ENCODE measurements at regions not wholly inside any gene's neighbourhood (a gene's known extent, or its start where the extent isn't known, plus 50 kb on each side); places are given as distances from the start of the nearest gene placed in this dataset.

DNA sequence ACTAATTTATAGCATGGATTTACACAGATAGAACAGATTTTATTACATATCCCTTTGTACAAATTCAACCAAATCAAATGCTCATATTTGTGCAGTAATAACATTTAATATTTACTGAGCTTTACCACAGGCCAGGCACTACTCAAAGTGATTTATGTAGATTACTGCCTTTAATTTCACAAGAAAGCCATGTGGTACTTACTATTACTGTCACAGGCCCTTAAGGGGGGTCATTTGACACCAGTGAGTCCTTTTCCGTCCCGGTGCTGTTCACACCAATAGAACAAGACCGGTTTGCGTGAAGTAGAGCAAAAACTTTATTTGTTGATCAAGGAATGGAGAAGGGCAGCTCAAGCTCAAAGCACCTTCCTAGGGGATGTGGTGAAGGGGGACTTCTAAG lies 308.5 kb upstream of the KCNN2 start:
- H3K4me3 ChIP-seq (ENCODE audit: low read length) = no peak overlapping the region

DNA sequence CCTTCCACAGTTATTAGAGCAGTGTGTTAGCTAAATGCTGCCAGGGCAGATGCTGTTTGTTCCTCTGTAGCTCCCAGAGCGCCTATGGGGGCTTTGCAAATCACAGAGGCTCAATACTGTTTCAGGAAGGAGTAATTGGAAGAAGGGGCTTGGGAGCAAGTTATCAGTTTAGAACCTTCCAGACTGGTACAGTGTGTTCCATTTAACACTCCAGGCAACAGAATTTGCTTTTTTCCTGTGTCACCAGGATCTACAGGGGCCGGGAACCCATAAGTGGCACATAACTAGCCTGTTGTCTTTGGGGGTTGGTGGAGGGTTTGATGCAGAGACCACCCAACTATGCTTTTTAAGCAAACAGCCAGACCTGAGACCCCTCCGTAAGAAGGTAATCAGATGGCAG lies 307.3 kb upstream of the KCNN2 start:
- H3K27me3 ChIP-seq (ENCODE audit: control insufficient read depth, insufficient read depth, low read length) = peaks cover 46% of the 10 kb centered on the region
- no peaks in the 10 kb centered on the region for H3K4me1 ChIP-seq (ENCODE audit: control insufficient read depth, insufficient read depth, low read length)

More for the DNA sequence above, 308.5 kb upstream of the KCNN2 start:
- Histone ChIP-seq H3K9me3 (replicated peaks; ENCODE audit: low read length) (no peaks in the 10 kb centered on the region), H3K4me1 (ENCODE audit: control insufficient read depth, insufficient read depth, low read length) (no peaks in the 10 kb centered on the region), H3K9ac (ENCODE audit: low read depth, low read length) (no peak overlapping the region), H3K4me2 (ENCODE audit: low read length) (no peak overlapping the region), H3K36me3 (ENCODE audit: insufficient read depth, low read length) (no peaks in the 10 kb centered on the region), H3K27me3 (ENCODE audit: control insufficient read depth, insufficient read depth, low read length) (peaks cover 43% of the 10 kb centered on the region)

DNA sequence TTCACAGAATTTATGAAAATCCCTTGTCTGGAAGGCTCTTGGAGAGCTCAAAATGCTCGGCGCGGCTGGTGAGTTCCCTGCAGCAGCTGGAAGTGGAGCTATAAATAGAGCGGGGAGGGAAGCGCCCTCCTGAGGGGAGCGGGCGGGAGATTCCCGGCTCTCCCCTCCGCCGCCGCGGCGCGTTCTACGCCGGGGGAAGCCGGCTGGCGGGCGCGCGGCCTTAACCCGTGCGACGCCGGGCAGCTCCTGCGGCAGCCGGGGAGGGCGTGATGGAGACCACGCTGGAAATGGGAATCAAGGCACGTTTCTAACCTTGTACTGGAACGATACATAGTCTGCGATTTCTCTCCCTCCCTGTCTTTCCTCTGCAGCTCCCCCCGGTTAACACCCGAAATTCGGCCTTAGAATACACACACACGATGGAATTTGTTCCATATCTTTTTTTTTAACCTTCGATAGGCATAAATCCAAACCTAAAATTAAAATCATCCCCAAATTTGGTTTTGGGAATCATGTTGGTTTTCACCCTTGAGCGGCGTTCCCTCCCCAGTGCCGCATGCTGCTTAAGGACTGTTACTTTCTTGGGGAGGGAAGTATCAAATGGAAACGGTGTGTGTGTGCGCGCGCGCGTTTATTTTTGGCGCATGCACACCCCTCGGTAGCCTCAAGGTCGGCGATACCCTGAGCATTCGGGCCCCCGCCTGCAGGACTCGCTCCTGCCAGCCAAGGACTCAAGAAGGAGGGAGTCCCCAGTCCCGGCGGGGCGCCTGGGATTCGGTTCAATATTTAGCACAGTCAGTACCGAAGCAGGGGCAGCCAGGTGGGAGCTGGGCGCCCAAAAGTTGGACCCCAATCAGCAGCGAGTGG lies 306.3 kb upstream of the KCNN2 start:
- no peaks in the 10 kb centered on the region for H3K4me1 ChIP-seq (ENCODE audit: control insufficient read depth, insufficient read depth, low read length)
- H3K27me3 ChIP-seq (ENCODE audit: control insufficient read depth, insufficient read depth, low read length) = peaks cover 46% of the 10 kb centered on the region
- H3K9ac ChIP-seq (ENCODE audit: low read depth, low read length) = no peak overlapping the region
- H3K9me3 ChIP-seq (replicated peaks; ENCODE audit: low read length) = no peaks in the 10 kb centered on the region
- peak overlapping the region; percentile 58 for H3K4me3 ChIP-seq (ENCODE audit: low read length)
- no peaks in the 10 kb centered on the region for H3K36me3 ChIP-seq (ENCODE audit: insufficient read depth, low read length)
- peak overlapping the region; percentile 66 for H3K4me2 ChIP-seq (ENCODE audit: low read length)

More for the DNA sequence above, 307.3 kb upstream of the KCNN2 start:
- Histone ChIP-seq H3K36me3 (ENCODE audit: insufficient read depth, low read length) (no peaks in the 10 kb centered on the region), H3K9ac (ENCODE audit: low read depth, low read length) (no peak overlapping the region), H3K4me2 (ENCODE audit: low read length) (no peak overlapping the region), H3K4me3 (ENCODE audit: low read length) (no peak overlapping the region), H3K9me3 (replicated peaks; ENCODE audit: low read length) (no peaks in the 10 kb centered on the region)

DNA sequence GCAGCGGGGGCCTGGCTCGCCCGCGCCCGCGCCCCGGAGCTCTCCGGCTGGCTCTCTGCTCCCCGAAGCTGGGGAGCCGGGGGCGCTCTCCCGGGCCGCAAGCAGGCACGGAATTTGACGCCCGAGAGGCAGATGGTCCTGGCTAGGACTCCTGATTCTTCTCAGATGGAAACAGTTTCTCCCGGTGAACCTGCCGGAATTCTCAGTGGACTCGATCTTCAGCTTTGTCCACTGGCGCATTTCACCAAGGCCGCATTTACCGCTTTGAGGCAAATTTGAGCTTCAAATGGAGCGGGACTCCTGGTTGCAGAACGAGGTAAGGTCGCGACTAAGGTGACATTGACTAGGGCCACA lies 305.7 kb upstream of the KCNN2 start:
- Histone ChIP-seq H3K4me1 (ENCODE audit: control insufficient read depth, insufficient read depth, low read length) (no peaks in the 10 kb centered on the region), H3K4me3 (ENCODE audit: low read length) (peak overlapping the region; percentile 58), H3K36me3 (ENCODE audit: insufficient read depth, low read length) (no peaks in the 10 kb centered on the region), H3K27me3 (ENCODE audit: control insufficient read depth, insufficient read depth, low read length) (peaks cover 46% of the 10 kb centered on the region), H3K4me2 (ENCODE audit: low read length) (peak overlapping the region; percentile 66), H3K9ac (ENCODE audit: low read depth, low read length) (no peak overlapping the region), H3K9me3 (replicated peaks; ENCODE audit: low read length) (no peaks in the 10 kb centered on the region)

DNA sequence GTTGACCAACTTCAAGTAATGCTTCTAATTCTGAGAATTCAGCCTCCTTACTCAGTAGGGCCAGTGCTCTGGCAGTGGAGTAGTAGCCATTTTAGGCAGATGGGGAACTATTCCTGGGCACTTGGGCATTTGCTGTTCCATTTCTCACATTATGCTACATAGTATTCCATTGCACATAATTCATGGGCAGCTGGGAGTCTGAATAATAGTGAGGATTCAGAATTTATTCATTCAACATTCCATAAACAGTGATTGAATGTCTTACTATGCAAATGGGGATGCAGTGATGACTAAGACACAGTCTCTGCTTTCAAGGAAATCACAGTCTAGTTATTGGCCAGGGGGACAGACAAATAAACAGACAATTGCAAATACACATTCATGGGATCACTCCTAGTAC lies 301.0 kb upstream of the KCNN2 start:
- Histone ChIP-seq H3K9ac (ENCODE audit: low read depth, low read length) (no peak overlapping the region), H3K27me3 (ENCODE audit: control insufficient read depth, insufficient read depth, low read length) (peaks cover 24% of the 10 kb centered on the region), H3K4me3 (ENCODE audit: low read length) (no peak overlapping the region), H3K4me2 (ENCODE audit: low read length) (no peak overlapping the region), H3K4me1 (ENCODE audit: control insufficient read depth, insufficient read depth, low read length) (no peaks in the 10 kb centered on the region), H3K36me3 (ENCODE audit: insufficient read depth, low read length) (no peaks in the 10 kb centered on the region), H3K9me3 (replicated peaks; ENCODE audit: low read length) (no peaks in the 10 kb centered on the region)

DNA sequence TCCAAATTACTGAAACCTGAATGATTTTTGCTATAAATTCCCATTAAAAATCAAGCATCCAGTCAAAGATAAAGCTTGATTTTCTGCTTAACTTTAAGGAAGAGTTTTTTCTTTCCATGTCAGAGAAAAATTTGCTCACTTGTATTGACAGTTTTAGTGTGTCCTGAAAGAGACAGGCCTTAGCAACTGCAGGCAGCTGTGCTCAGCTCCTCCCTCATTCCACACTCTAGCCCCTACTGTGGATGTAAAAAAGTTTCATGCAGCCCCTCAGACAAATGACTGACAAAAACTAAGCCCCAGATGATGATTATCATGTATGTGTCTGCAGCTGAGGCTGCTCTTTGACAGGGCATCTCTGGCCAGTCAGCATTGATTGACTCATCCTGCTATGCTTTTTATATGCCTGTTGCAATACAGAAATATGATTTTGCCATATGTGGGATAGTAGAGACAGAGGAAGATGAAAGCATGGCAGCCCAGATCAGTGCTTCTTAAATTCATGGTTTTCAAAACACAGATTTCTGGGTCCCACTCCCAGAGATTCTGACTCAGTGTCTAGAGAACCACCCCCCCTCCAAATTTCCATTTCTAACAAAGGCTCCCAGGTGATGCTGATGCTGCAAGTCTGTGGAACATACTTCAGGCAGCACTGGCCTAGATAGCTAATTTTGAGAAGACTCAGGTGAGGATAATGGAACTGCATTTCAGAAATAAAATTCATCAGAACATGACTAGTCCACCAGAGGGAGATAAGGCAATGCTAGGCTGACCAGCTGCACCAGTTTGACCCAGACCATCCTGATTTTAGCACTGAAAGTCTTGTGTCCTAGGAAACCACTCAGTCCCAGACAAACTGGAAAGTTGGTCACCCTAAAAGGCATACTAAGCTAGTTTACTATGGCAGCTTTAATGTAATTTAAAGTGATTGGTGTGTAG lies 298.7 kb upstream of the KCNN2 start:
- Histone ChIP-seq H3K27me3 (ENCODE audit: control insufficient read depth, insufficient read depth, low read length) (peaks cover 4% of the 10 kb centered on the region), H3K9me3 (replicated peaks; ENCODE audit: low read length) (no peaks in the 10 kb centered on the region), H3K9ac (ENCODE audit: low read depth, low read length) (no peak overlapping the region), H3K36me3 (ENCODE audit: insufficient read depth, low read length) (no peaks in the 10 kb centered on the region), H3K4me3 (ENCODE audit: low read length) (no peak overlapping the region), H3K4me2 (ENCODE audit: low read length) (no peak overlapping the region), H3K4me1 (ENCODE audit: control insufficient read depth, insufficient read depth, low read length) (no peaks in the 10 kb centered on the region)

DNA sequence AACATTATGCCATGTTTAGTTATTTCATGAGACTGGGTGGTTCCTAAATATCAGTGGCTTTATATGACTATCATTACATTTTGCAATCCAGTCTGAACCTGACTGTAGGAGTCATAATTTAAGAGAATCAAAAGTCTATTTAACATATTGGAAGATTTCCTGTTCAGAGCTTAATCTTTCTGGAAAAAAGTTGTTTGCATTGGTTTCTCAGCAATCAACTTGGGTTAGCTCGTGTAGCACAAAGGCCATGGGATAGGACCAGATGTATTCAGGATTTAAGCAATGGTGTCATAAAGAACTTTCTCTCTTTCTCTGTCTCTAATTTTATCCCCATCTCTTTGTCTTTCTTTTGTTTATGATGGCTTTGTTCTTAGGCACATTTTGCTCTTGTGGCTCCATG lies 296.0 kb upstream of the KCNN2 start:
- Histone ChIP-seq H3K9me3 (replicated peaks; ENCODE audit: low read length) (no peaks in the 10 kb centered on the region), H3K27me3 (ENCODE audit: control insufficient read depth, insufficient read depth, low read length) (no peaks in the 10 kb centered on the region), H3K9ac (ENCODE audit: low read depth, low read length) (no peak overlapping the region), H3K36me3 (ENCODE audit: insufficient read depth, low read length) (no peaks in the 10 kb centered on the region), H3K4me1 (ENCODE audit: control insufficient read depth, insufficient read depth, low read length) (no peaks in the 10 kb centered on the region), H3K4me2 (ENCODE audit: low read length) (no peak overlapping the region), H3K4me3 (ENCODE audit: low read length) (no peak overlapping the region)

DNA sequence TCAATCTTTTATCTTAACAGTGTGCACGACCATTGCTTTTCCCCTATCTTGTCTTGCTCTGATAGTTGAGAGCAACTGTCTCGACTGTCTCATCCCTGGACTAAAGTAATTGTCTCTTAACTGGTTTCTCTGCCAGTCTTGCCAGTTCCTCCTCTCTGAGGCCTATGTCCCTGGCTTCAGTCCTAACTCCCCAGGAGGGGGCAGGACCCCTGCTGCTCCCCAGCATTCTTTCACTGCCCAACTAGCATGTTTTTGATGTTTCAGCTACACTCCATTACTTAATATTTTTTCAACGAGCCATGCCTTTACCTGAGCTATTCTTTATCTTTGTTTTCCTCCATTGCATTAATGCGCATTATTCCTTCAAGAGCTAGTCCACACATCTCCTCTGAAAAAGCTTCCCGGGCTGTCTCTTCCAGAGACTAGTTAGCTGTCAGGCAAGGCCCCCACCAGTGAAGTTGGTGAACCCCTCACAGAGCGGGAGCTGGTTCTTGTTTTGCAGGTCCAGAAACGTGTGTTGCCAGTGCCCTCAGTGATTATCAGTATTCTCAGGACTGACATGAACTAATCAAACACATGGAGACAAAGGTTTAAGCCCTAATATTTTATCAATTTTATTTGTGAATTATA lies 291.7 kb upstream of the KCNN2 start:
- no peaks in the 10 kb centered on the region for H3K27me3 ChIP-seq (ENCODE audit: control insufficient read depth, insufficient read depth, low read length)
- no peak overlapping the region for H3K4me2 ChIP-seq (ENCODE audit: low read length)
- no peak overlapping the region for H3K4me3 ChIP-seq (ENCODE audit: low read length)
- no peaks in the 10 kb centered on the region for H3K9me3 ChIP-seq (replicated peaks; ENCODE audit: low read length)
- H3K4me1 ChIP-seq (ENCODE audit: control insufficient read depth, insufficient read depth, low read length) = no peaks in the 10 kb centered on the region
- no peaks in the 10 kb centered on the region for H3K36me3 ChIP-seq (ENCODE audit: insufficient read depth, low read length)
- no peak overlapping the region for H3K9ac ChIP-seq (ENCODE audit: low read depth, low read length)

DNA sequence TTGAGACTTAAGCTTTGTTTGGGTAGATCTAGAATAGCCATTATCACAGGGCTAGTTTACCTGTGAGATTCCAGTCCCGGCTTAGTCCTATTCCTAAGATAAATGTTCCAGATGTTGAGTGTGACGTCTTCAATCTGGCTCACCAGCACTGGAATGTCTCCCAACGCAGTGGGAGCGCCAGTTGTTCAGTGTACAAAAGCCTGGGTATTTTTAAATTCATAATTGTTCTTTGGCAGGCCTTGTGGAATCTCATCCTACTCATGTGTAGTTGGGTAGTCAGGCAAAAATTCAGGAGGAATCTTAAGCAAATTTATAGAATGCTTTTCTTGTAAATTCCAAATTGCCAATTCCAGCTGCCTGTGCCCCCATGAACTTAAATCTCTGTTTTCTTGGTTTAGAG lies 272.6 kb upstream of the KCNN2 start:
- Histone ChIP-seq H3K36me3 (ENCODE audit: insufficient read depth, low read length) (no peaks in the 10 kb centered on the region), H3K4me2 (ENCODE audit: low read length) (no peak overlapping the region), H3K4me1 (ENCODE audit: control insufficient read depth, insufficient read depth, low read length) (no peaks in the 10 kb centered on the region), H3K27me3 (ENCODE audit: control insufficient read depth, insufficient read depth, low read length) (no peaks in the 10 kb centered on the region), H3K4me3 (ENCODE audit: low read length) (no peak overlapping the region), H3K9me3 (replicated peaks; ENCODE audit: low read length) (no peaks in the 10 kb centered on the region), H3K9ac (ENCODE audit: low read depth, low read length) (no peak overlapping the region)

DNA sequence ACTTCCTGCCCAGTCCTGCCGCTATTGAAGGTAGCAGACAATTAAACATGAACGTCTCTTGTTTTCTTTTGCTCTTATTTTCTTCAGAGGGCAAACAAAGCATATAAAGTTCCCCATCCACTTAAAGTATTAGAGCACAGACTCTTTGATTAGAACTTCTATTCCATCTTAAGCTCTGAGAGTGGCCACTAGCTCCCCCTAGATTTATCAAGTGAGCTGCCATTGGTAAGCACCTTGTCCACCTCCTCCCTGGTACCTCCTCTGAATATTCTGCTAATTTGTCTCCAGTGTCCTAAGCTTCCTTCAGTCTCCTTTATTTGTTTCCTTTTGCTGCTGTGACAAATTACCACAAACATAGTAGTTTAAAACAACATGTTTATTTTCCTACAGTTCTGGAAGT lies 264.3 kb upstream of the KCNN2 start:
- Histone ChIP-seq H3K27me3 (ENCODE audit: control insufficient read depth, insufficient read depth, low read length) (no peaks in the 10 kb centered on the region), H3K9ac (ENCODE audit: low read depth, low read length) (no peak overlapping the region), H3K4me3 (ENCODE audit: low read length) (no peak overlapping the region), H3K36me3 (ENCODE audit: insufficient read depth, low read length) (no peaks in the 10 kb centered on the region), H3K9me3 (replicated peaks; ENCODE audit: low read length) (no peaks in the 10 kb centered on the region), H3K4me2 (ENCODE audit: low read length) (no peak overlapping the region), H3K4me1 (ENCODE audit: control insufficient read depth, insufficient read depth, low read length) (no peaks in the 10 kb centered on the region)

DNA sequence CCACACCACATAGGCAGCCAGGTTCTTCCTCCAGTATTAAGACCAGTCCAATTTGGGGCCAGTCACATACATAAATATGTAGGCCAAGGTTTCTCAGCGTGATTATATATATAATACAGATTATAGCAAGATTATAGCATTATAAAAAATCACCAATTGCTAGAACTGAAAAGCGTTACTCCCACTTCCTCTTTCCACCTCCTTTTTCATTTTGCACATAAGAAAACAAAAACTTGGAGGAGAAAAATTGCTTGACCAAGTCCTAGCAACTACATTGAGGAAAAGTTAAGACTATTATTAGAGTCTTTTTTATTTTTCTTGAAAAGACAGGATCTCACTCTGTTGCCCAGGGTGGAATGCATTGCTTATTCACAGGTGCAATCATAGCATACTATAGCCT lies 262.7 kb upstream of the KCNN2 start:
- Histone ChIP-seq H3K4me3 (ENCODE audit: low read length) (no peak overlapping the region), H3K9ac (ENCODE audit: low read depth, low read length) (no peak overlapping the region), H3K27me3 (ENCODE audit: control insufficient read depth, insufficient read depth, low read length) (no peaks in the 10 kb centered on the region), H3K9me3 (replicated peaks; ENCODE audit: low read length) (no peaks in the 10 kb centered on the region), H3K4me2 (ENCODE audit: low read length) (no peak overlapping the region), H3K36me3 (ENCODE audit: insufficient read depth, low read length) (no peaks in the 10 kb centered on the region), H3K4me1 (ENCODE audit: control insufficient read depth, insufficient read depth, low read length) (no peaks in the 10 kb centered on the region)

All from skeletal muscle satellite cell (primary cell).